H9 (cell line): ENCODE measurements at regions not wholly inside any gene's neighbourhood (a gene's known extent, or its start where the extent isn't known, plus 50 kb on each side); places are given as distances from the start of the nearest gene placed in this dataset.

Source experiments
- DNase-seq: peaks from one replicate; pipeline ENCODE4 v3.0.0-alpha.2; 2017
- H2AFZ ChIP-seq: one replicate; pipeline ENCODE4 v1.6.1; 2013; ENCODE audit warnings: mild to moderate bottlenecking, low read length, control low read depth, moderate library complexity
- H2AK5ac ChIP-seq: 2 replicates; pipeline ENCODE4 v1.6.1; 2013; ENCODE audit warnings: low read length, control low read depth, mixed read lengths; ENCODE audit not compliant: insufficient read length
- H2BK120ac ChIP-seq: one replicate; pipeline ENCODE4 v1.6.1; 2013; ENCODE audit warnings: low read depth, mild to moderate bottlenecking, low read length, control low read depth, inconsistent platforms; ENCODE audit not compliant: poor library complexity, severe bottlenecking
- H2BK12ac ChIP-seq: 2 replicates; pipeline ENCODE4 v1.6.1; 2013; ENCODE audit warnings: low read length, control low read depth, mixed read lengths, low read depth; ENCODE audit not compliant: insufficient read length
- H2BK15ac ChIP-seq: 2 replicates; pipeline ENCODE4 v1.6.1; 2013; ENCODE audit warnings: low read depth, low read length, control low read depth
- H2BK20ac ChIP-seq: one replicate; pipeline ENCODE4 v1.6.1; 2013; ENCODE audit warnings: low read depth, mild to moderate bottlenecking, low read length, control low read depth, inconsistent platforms; ENCODE audit not compliant: poor library complexity, severe bottlenecking
- H2BK5ac ChIP-seq: 2 replicates; pipeline ENCODE4 v1.6.1; 2013; ENCODE audit warnings: low read length, control low read depth, mixed read lengths; ENCODE audit not compliant: insufficient read length
- H3K14ac ChIP-seq: 2 replicates; pipeline ENCODE4 v1.6.1; 2013; ENCODE audit warnings: low read length, control low read depth; ENCODE audit not compliant: insufficient read depth
- H3K18ac ChIP-seq: 2 replicates; pipeline ENCODE4 v1.6.1; 2013; ENCODE audit warnings: low read depth, mild to moderate bottlenecking, mixed read lengths, low read length, control low read depth; ENCODE audit not compliant: insufficient read length
- H3K23ac ChIP-seq: 2 replicates; pipeline ENCODE4 v1.6.1; 2013; ENCODE audit warnings: low read length, control low read depth, mixed read lengths, low read depth; ENCODE audit not compliant: insufficient read length
- H3K23me2 ChIP-seq: 2 replicates; pipeline ENCODE4 v1.6.1; 2013; ENCODE audit warnings: low read depth, mild to moderate bottlenecking, mixed read lengths, low read length, control low read depth; ENCODE audit not compliant: insufficient read length, poor library complexity, severe bottlenecking
- H3K27ac ChIP-seq: 2 replicates; pipeline ENCODE4 v1.5.1; 2013; ENCODE audit warnings: low read length, control low read depth, mixed read lengths, low read depth; ENCODE audit not compliant: insufficient read length
- H3K27me3 ChIP-seq: 2 replicates; pipeline ENCODE4 v1.6.1; 2013; ENCODE audit warnings: low read length, control low read depth, inconsistent platforms; ENCODE audit not compliant: insufficient read depth
- H3K4ac ChIP-seq: 2 replicates; pipeline ENCODE4 v1.6.1; 2013; ENCODE audit warnings: low read depth, mild to moderate bottlenecking, control low read depth, inconsistent platforms, low read length, moderate library complexity
- H3K4me1 ChIP-seq: 2 replicates; pipeline ENCODE4 v1.6.1; 2013; ENCODE audit warnings: low read length, control low read depth, inconsistent platforms; ENCODE audit not compliant: insufficient read depth
- H3K4me2 ChIP-seq: 2 replicates; pipeline ENCODE4 v1.6.1; 2013; ENCODE audit warnings: low read length, control low read depth, mixed read lengths; ENCODE audit not compliant: insufficient read length, insufficient read depth
- H3K56ac ChIP-seq: 2 replicates; pipeline ENCODE4 v1.6.1; 2013; ENCODE audit warnings: low read depth, mild to moderate bottlenecking, mixed read lengths, low read length, control low read depth; ENCODE audit not compliant: insufficient read length
- H3K79me1 ChIP-seq: 2 replicates; pipeline ENCODE4 v1.6.1; 2013; ENCODE audit warnings: low read depth, mild to moderate bottlenecking, moderate library complexity, low read length, control low read depth, inconsistent platforms; ENCODE audit not compliant: insufficient read depth, poor library complexity, severe bottlenecking
- H3K79me2 ChIP-seq: 2 replicates; pipeline ENCODE4 v1.6.1; 2013; ENCODE audit warnings: low read length, control low read depth, inconsistent platforms; ENCODE audit not compliant: insufficient read depth
- H3K9ac ChIP-seq: 2 replicates; pipeline ENCODE4 v1.6.1; 2013; ENCODE audit warnings: low read length, control low read depth, mixed read lengths; ENCODE audit not compliant: insufficient read length; ENCODE audit errors: extremely low read depth
- H3K9me3 ChIP-seq: one replicate; pipeline ENCODE4 v1.6.1; 2013; ENCODE audit warnings: low read depth, low read length, inconsistent platforms; ENCODE audit not compliant: control insufficient read depth
- H3T11ph ChIP-seq: one replicate; pipeline ENCODE4 v1.6.1; 2013; ENCODE audit warnings: mild to moderate bottlenecking, low read length, control low read depth, inconsistent platforms
- H4K20me1 ChIP-seq: one replicate; pipeline ENCODE4 v1.6.1; 2013; ENCODE audit not compliant: control insufficient read depth, insufficient read length, insufficient read depth
- H4K5ac ChIP-seq: 2 replicates; pipeline ENCODE4 v1.6.1; 2013; ENCODE audit warnings: low read depth, mild to moderate bottlenecking, mixed read lengths, low read length, control low read depth; ENCODE audit not compliant: insufficient read length
- H4K8ac ChIP-seq: replicated peaks from 2 replicates; pipeline ENCODE4 v1.6.1; 2013; ENCODE audit warnings: low read length, control low read depth, mixed read lengths, low read depth; ENCODE audit not compliant: insufficient read length
- H4K91ac ChIP-seq: 2 replicates; pipeline ENCODE4 v1.6.1; 2013; ENCODE audit warnings: low read depth, mild to moderate bottlenecking, moderate library complexity, mixed read lengths, low read length, control low read depth; ENCODE audit not compliant: insufficient read length
- H3K27ac Mint-ChIP-seq, 3 experiments: 2 replicates in 2 of 3; 3 replicates in 1 of 3; pipeline ENCODE4 v1.8.0; 2020 to 2021; ENCODE audit warnings: mixed read lengths in 3 of 3, mild to moderate bottlenecking in 1 of 3, moderate library complexity in 1 of 3
- H3K27me3 Mint-ChIP-seq: 2 replicates; pipeline ENCODE4 v1.8.0; 2021; ENCODE audit warnings: low read depth, mild to moderate bottlenecking, moderate library complexity, mixed read lengths
- H3K36me3 Mint-ChIP-seq, 3 experiments: 2 replicates in 2 of 3; 3 replicates in 1 of 3; pipeline ENCODE4 v1.8.0; 2020 to 2021; ENCODE audit warnings: low read depth in 3 of 3, mixed read lengths in 3 of 3; ENCODE audit not compliant: insufficient read depth in 1 of 3
- H3K4me1 Mint-ChIP-seq, 2 experiments: 2 replicates each; pipeline ENCODE4 v1.8.0; 2020; ENCODE audit warnings: mixed read lengths in 2 of 2
- H3K4me3 Mint-ChIP-seq, 2 experiments: 2 replicates in 1 of 2; 3 replicates in 1 of 2; pipeline ENCODE4 v1.8.0; 2020 to 2021; ENCODE audit warnings: mild to moderate bottlenecking in 2 of 2, mixed read lengths in 2 of 2, moderate library complexity in 1 of 2
- H3K9me3 Mint-ChIP-seq, 2 experiments: 2 replicates in 1 of 2; 3 replicates in 1 of 2; pipeline ENCODE4 v1.8.0; 2020; ENCODE audit warnings: mild to moderate bottlenecking in 2 of 2, mixed read lengths in 2 of 2, moderate library complexity in 1 of 2
- CTCF ChIP-seq: fragments of 200-600 bp; sonication (generic); conservative IDR thresholded peaks from 3 replicates; pipeline ENCODE4 v1.8.0; 2021; ENCODE audit warnings: antibody characterized with exemption, mild to moderate bottlenecking
- WGBS: extraction: QIAGEN DNeasy Blood & Tissue Kit; methylation state at CpG from one replicate; pipeline ENCODE4 v1.1.7; 2013; ENCODE audit warnings: missing lambda C conversion rate, low lambda C conversion rate, mixed read lengths; ENCODE audit not compliant: insufficient read length; ENCODE audit errors: extremely low coverage; 5-methylcytosine and 5-hydroxymethylcytosine counted together

- Histone ChIP-seq H2BK20ac (no peak overlapping the region), H3T11ph (no peak overlapping the region), H3K56ac (no peak overlapping the region), H2AFZ (no peak overlapping the region), H4K91ac (no peak overlapping the region), H3K27ac (no peak overlapping the region), H4K20me1 (no peaks in the 10 kb centered on the region), H3K18ac (no peak overlapping the region), H3K23ac (no peak overlapping the region), H3K4me1 (no peaks in the 10 kb centered on the region; the same call in 1 of the 2 replicates), H3K79me1 (no peaks in the 10 kb centered on the region), H3K23me2 (no peaks in the 10 kb centered on the region), H3K79me2 (no peaks in the 10 kb centered on the region), H3K9ac (no peak overlapping the region), H3K4ac (no peak overlapping the region), H3K9me3 (no peaks in the 10 kb centered on the region), H2AK5ac (no peak overlapping the region), H4K8ac (no peak overlapping the region), H2BK15ac (no peak overlapping the region), H2BK5ac (no peak overlapping the region), H2BK120ac (no peak overlapping the region), H3K14ac (no peak overlapping the region; the same call in 1 of the 2 replicates), H4K5ac (no peak overlapping the region), H2BK12ac (no peak overlapping the region), H3K4me2 (no peak overlapping the region), H3K27me3 (no peaks in the 10 kb centered on the region)
- no CpG with 5 or more reads among the region's 11 CpGs for WGBS
- no peak for TF ChIP-seq CTCF
- Mint-ChIP-seq H3K36me3 (no peaks in the 10 kb centered on the region), H3K27ac (peak overlapping the region in 1 of 3 experiments; percentile 81; a peak in 1 of 7 replicates), H3K4me3 (no peak overlapping the region), H3K27me3 (no peaks in the 10 kb centered on the region; the same call in 1 of the 2 replicates), H3K4me1 (peaks cover 0 to 11% of the 10 kb centered on the region in 2 experiments; a peak in 2 of 4 replicates), H3K9me3 (no peaks in the 10 kb centered on the region)
- no peak for DNase-seq
These were observed 118.5 kb downstream of the PHETA1 start for GRCh38 chr12:111250251-111250881.
